BLaER1 (cell line): ENCODE measurements at regions not wholly inside any gene's neighbourhood (a gene's known extent, or its start where the extent isn't known, plus 50 kb on each side); places are given as distances from the start of the nearest gene placed in this dataset.
A peak's percentile ranks its signal among the peaks of the same experiment; 100 is the strongest.

Experiments used
- H3K27ac ChIP-seq: shearing (Covaris generic); formaldehyde crosslinking; 2 replicates; pipeline ENCODE4 v1.8.1; 2022
- H3K27me3 ChIP-seq: shearing (Covaris generic); formaldehyde crosslinking; 2 replicates; pipeline ENCODE4 v1.8.1; 2022
- H3K36me3 ChIP-seq: shearing (Covaris generic); formaldehyde crosslinking; 2 replicates; pipeline ENCODE4 v1.8.1; 2022
- H3K4me1 ChIP-seq: shearing (Covaris generic); formaldehyde crosslinking; 2 replicates; pipeline ENCODE4 v1.8.1; 2022
- H3K4me2 ChIP-seq: shearing (Covaris generic); formaldehyde crosslinking; 2 replicates; pipeline ENCODE4 v1.8.1; 2022
- H3K4me3 ChIP-seq: shearing (Covaris generic); formaldehyde crosslinking; 2 replicates; pipeline ENCODE4 v1.8.1; 2022
- H3K9ac ChIP-seq: shearing (Covaris generic); formaldehyde crosslinking; 2 replicates; pipeline ENCODE4 v1.8.1; 2022
- H3K9me3 ChIP-seq: shearing (Covaris generic); formaldehyde crosslinking; 2 replicates; pipeline ENCODE4 v1.8.1; 2022
- H4K20me1 ChIP-seq: shearing (Covaris generic); formaldehyde crosslinking; 2 replicates; pipeline ENCODE4 v1.8.1; 2022
- Cebpa-rat ChIP-seq: shearing (Covaris generic); IDR thresholded peaks from 2 replicates; pipeline ENCODE4 v1.8.1; 2022

DNA sequence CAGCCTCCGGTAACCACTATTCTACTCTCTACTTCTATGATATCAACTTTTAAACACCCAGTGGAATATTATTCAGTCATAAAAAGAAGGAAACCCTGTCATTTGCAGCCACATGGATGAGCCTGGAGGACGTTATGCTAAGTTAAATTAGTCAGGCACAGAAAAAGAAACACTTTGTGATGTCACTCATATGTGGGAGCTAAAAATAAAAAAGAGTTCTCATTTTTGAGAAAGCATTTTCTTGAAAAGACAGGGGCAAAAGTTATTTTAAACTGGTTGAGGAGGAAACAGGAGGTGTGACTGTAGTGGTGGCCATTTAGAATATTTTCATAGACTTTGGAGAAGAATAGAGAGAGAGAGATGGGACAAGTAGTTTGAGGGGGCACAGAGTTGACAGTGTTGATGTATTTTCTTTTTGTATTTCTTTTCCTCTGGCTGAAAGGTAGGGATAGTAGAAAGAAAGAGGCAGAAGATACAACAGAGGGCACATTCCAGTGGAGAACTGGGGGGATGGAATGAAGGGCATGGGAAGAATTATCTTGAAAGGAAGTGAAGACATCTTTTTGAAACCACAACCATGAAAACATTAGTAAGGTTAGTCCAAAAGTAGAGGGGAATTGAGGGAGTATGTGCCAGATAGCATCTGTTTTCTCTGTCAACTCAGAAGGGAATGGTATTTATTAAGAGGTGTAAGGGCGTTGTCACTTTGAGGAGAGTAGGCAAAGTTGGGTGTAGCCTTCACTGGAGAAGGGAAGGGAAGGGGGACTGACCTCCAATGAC lies 181.3 kb upstream of the GMDS start:
- Histone ChIP-seq H3K36me3 (no peaks in the 10 kb centered on the region), H4K20me1 (no peaks in the 10 kb centered on the region), H3K4me2 (0 out of 2 replicates have a peak overlapping the region, but pooled peaks have one; percentile 5), H3K9me3 (no peaks in the 10 kb centered on the region), H3K27ac (no peak overlapping the region), H3K9ac (no peak overlapping the region), H3K27me3 (no peaks in the 10 kb centered on the region), H3K4me1 (no peaks in the 10 kb centered on the region), H3K4me3 (no peak overlapping the region)
- no peak for TF ChIP-seq Cebpa-rat

DNA sequence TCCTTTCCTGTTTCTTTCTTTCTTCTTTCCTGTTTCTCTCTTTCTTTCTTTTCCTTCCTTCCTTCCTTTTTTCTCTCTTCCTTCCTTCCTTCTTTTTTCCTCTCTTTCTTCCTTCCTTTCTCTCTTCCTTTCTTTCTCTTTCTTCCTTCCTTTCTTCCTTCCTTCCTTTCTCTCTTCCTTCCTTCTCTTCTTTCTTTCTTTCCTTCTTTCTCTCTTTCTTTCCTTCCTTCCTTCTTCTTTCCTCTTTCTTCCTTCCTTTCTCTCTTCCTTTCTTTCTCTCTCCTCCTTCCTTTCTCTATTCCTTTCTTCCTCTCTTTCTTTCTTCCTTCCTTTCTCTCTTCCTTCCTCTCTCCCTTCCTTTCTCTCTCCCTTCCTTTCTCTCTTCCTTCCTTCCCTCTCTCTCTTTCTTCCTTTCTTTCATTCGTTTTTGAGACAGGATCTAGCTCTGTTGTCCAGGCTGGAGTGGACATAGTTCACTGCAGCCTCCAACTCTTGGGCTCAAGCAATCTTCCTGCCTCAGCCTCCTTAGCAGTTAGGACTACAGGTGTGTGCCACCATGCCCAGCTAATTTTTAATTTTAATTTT lies 170.8 kb upstream of the GMDS start:
- H3K4me1 ChIP-seq = no peaks in the 10 kb centered on the region

DNA sequence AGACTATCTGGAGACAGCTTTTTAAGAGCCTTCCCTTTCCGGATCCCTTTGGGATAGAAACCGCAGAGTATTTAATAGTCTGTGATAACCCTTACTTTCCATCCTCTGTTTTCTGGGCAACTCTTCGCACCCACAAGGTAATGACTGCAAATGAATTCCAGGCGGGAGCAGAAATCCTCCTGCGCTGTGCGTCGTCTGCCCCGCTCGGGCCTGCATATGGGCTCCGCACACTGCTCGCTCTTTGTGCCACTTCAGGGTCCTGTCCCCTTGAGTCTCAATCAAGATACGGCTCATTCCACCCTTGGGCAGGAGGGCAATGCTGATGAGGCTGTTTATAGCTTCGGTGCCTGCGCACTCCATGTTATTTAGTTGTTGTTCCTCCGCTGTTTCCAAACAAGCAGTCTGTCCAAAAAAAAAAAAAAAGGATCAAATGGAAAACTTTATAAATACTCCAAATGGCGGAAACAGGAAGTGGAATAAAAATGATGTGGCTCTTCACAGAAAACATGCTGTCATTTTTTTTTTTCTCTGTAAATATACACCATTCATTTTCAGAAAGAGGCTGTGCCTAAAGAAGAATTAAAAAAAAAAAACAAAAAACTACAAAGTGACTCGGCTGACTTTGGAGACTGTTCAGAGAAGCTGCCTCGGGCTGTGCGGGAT lies 169.6 kb upstream of the GMDS start:
- no peak for TF ChIP-seq Cebpa-rat
- H3K4me1 ChIP-seq = no peaks in the 10 kb centered on the region
- no peak overlapping the region for H3K4me3 ChIP-seq
- no peaks in the 10 kb centered on the region for H4K20me1 ChIP-seq
- H3K9me3 ChIP-seq = no peaks in the 10 kb centered on the region
- no peak overlapping the region for H3K27ac ChIP-seq
- H3K27me3 ChIP-seq = no peaks in the 10 kb centered on the region
- no peak overlapping the region for H3K9ac ChIP-seq
- H3K36me3 ChIP-seq = no peaks in the 10 kb centered on the region
- H3K4me2 ChIP-seq = no peak overlapping the region

More for the DNA sequence above, 170.8 kb upstream of the GMDS start:
- Histone ChIP-seq H3K27ac (no peak overlapping the region), H3K36me3 (no peaks in the 10 kb centered on the region), H3K4me3 (no peak overlapping the region), H3K9me3 (no peaks in the 10 kb centered on the region), H3K9ac (no peak overlapping the region), H3K27me3 (no peaks in the 10 kb centered on the region), H4K20me1 (no peaks in the 10 kb centered on the region), H3K4me2 (no peak overlapping the region)
- no peak for TF ChIP-seq Cebpa-rat

DNA sequence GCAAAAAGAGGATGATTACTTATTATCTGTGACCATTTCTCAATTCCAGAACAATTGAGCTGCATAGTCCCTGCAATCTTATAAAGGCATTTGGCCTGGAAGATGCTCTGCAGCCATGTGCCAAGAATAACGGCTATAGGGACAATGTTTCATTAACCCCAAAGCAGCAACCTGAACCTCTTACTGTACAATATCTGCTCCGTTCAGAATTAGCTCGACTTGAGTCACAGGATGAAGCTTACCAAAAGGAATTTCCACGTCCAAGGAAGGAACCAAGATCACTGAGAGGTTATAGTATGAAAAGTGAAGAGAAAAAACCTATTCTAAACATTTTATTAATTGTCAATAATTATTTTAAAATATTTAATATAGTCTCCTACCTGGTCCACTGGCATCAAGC lies 167.3 kb upstream of the GMDS start:
- no peaks in the 10 kb centered on the region for H3K36me3 ChIP-seq
- H3K9me3 ChIP-seq = no peaks in the 10 kb centered on the region
- no peaks in the 10 kb centered on the region for H3K27me3 ChIP-seq
- H3K4me1 ChIP-seq = no peaks in the 10 kb centered on the region
- no peak for TF ChIP-seq Cebpa-rat
- H3K4me3 ChIP-seq = no peak overlapping the region
- H4K20me1 ChIP-seq = no peaks in the 10 kb centered on the region
- no peak overlapping the region for H3K27ac ChIP-seq
- H3K9ac ChIP-seq = no peak overlapping the region
- H3K4me2 ChIP-seq = no peak overlapping the region

DNA sequence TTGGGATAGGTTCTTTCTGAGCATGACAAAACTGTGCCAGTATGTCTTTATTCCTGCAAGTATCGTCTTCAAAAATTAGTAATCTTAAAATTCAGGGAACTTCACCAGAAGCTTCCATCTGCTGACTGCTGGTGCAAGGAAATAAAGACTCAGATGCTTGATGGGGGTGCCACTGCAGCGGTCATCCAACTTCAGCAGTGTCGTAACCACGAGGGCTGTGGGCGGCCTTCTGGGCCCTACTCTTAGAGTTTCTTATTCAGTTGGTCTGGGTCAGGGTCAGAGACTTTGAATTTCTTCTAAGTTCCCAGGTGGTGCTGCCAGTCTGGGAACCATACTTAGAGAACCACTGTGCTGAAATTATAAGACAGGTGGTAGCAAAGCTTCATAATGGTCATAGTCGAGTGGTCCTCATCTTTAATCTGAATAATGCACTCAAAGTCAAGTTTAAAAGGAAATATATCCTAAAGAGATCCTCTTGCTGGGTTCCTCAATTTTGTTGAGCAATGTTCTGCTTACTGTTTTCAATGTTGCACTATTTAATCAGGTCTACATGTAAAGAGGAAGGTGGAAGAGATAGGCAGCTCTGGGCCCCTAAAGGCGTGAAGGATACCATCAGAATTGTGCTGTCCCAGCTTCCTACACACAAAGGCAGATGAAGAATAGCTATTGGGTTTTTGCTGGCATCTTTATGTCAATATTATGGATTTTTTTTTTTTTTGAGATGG lies 165.4 kb upstream of the GMDS start:
- Histone ChIP-seq H3K27ac (no peak overlapping the region), H3K9ac (no peak overlapping the region), H4K20me1 (no peaks in the 10 kb centered on the region), H3K4me3 (no peak overlapping the region), H3K4me1 (no peaks in the 10 kb centered on the region), H3K27me3 (no peaks in the 10 kb centered on the region), H3K9me3 (no peaks in the 10 kb centered on the region), H3K36me3 (no peaks in the 10 kb centered on the region), H3K4me2 (no peak overlapping the region)
- no peak for TF ChIP-seq Cebpa-rat

DNA sequence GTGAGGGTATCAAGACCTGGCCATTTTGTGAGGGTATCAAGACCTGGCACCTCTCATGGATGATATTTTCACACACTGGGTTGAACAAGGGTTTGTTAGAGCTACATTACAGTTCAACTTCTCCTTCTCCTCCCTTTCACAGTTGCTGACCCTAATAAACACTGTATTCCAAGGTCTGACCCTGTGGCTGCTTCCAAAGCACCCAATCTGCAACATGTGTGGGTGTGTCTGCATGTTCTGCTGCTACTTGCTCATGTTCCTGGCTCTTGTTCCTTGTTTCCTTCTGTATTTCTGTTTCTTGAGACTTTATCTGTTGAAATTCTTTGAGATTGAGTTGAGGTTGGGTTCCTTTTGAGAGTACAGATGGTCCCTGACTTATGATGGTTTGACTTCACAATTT lies 162.1 kb upstream of the GMDS start:
- no peak for TF ChIP-seq Cebpa-rat
- Histone ChIP-seq H4K20me1 (no peaks in the 10 kb centered on the region), H3K9me3 (no peaks in the 10 kb centered on the region), H3K4me1 (no peaks in the 10 kb centered on the region), H3K9ac (no peak overlapping the region), H3K27ac (no peak overlapping the region), H3K27me3 (no peaks in the 10 kb centered on the region), H3K4me2 (no peak overlapping the region), H3K4me3 (no peak overlapping the region), H3K36me3 (no peaks in the 10 kb centered on the region)

DNA sequence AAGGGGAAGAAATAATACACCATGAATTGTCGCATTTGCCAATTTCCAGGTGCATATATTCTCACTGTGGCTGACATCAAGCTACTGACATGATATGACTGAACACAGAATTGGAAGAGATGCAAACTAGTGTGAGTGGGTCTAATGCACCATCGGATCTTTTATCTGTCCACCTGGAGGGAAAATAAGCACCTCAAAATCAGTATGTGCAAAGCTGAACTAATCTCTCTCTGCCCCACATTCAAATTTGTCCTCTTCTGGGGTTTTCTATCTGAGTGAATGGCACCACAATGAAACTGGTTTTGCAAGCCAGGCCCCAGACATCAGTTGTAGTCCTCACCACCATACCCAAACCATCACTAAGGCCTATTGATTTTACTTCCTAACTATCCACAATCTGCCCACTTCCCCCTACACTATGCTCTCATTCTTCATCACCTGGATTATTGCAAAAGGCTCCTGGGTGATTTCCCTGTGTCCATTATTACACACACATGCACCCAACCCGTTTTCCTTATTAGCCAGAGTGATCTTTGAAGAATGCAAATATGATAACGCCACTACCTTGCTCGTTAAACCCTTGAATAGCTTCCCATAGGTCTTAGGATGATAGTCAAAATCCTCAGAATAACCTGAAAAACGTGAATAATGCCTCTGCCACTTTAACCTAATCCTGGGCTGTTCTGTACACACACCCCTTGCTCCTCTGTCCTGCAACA lies 159.0 kb upstream of the GMDS start:
- Histone ChIP-seq H3K27me3 (no peaks in the 10 kb centered on the region), H3K27ac (no peak overlapping the region), H3K9ac (no peak overlapping the region), H3K4me3 (no peak overlapping the region), H4K20me1 (no peaks in the 10 kb centered on the region), H3K4me2 (no peak overlapping the region), H3K36me3 (no peaks in the 10 kb centered on the region), H3K4me1 (no peaks in the 10 kb centered on the region), H3K9me3 (peaks cover 19% of the 10 kb centered on the region)
- no peak for TF ChIP-seq Cebpa-rat

DNA sequence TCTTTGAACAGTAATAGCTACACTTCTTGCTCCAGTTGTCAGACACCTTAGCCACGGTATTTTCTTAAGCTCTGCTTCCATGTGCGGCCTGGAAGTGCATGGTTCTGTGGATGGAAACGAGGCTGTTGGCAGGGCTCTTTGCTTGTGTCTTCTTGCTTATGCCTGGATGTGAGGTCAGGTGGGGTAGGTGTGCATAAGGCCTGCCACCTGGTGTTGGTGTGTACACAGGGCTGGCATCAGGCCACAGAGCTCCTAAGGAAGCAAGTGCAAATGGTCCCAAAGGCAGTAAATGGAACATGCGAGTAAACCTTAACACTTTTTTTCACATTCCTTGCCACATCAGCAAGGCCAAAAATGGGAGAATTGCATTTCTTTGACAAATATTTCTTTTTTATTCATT lies 158.1 kb upstream of the GMDS start:
- H3K4me3 ChIP-seq = no peak overlapping the region
- no peak overlapping the region for H3K4me2 ChIP-seq
- no peak overlapping the region for H3K27ac ChIP-seq
- H3K9ac ChIP-seq = no peak overlapping the region
- no peaks in the 10 kb centered on the region for H3K36me3 ChIP-seq
- no peaks in the 10 kb centered on the region for H3K4me1 ChIP-seq
- no peaks in the 10 kb centered on the region for H3K27me3 ChIP-seq
- H3K9me3 ChIP-seq = peaks cover 19% of the 10 kb centered on the region
- TF ChIP-seq Cebpa-rat = no peak
- H4K20me1 ChIP-seq = no peaks in the 10 kb centered on the region

DNA sequence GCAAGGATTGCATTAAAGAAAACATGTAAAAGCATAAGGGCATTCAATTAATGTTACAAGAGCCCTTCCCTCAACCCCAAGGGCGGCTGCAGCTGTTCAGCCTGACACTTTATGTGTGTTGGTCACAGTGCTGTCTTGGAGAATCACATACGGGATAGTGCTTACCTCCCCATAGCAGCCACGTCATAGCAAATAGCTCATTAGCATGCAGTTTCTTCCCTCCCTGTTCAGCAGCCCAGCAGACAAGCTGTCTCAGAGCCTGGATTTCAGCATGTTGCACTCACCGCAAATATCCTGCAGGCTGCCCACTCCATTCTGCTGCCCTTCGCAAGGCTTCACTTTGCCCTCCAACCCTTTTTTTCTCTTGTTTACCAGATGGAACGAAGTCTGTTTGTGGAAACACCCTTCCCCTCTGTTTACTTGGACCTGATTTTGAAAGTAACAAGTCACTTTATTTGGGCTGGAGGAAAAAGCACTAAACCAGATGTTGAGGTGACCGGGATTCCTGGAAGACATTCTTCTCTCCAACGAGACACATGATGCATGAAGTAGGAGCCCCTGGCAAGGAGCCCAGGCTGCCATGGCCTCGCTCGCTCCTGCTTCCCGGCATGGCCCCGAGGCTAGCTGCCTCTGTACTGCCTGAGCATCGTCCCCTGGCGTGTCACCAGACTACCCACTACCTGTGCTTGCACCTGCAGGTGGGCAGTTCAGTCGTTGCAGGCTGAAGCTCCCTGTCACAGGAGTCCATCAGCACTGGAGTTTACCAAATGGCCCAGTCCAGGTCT lies 151.6 kb upstream of the GMDS start:
- Histone ChIP-seq H3K4me2 (no peak overlapping the region), H3K27me3 (no peaks in the 10 kb centered on the region), H3K9me3 (peaks cover 19% of the 10 kb centered on the region), H3K36me3 (peaks cover 6% of the 10 kb centered on the region; the same call in 1 of the 2 replicates), H3K9ac (no peak overlapping the region), H3K4me1 (no peaks in the 10 kb centered on the region), H3K27ac (no peak overlapping the region), H3K4me3 (no peak overlapping the region), H4K20me1 (no peaks in the 10 kb centered on the region)
- no peak for TF ChIP-seq Cebpa-rat
